Adrenal gland (tissue), 9 donors: ENCODE measurements at regions not wholly inside any gene's neighbourhood (a gene's known extent, or its start where the extent isn't known, plus 50 kb on each side); places are given as distances from the start of the nearest gene placed in this dataset.

Experiments
- DNase-seq, 7 donors: peaks; one replicate each; pipeline ENCODE4 v3.0.0-alpha.2; 2019 to 2020
- H3K27ac ChIP-seq, 5 donors: fragments of 200-600 bp; sonication (generic) in 4 of 5; 1 replicate in 3 of 5; 2 replicates in 2 of 5; pipeline versions ENCODE4 v1.5.1 to v1.8.0; 2016 to 2020; ENCODE audit warnings: mild to moderate bottlenecking in 1 of 5
- H3K27me3 ChIP-seq: fragments of 200-600 bp; 2 replicates; pipeline ENCODE4 v1.8.0; 2021
- H3K36me3 ChIP-seq, 2 donors: fragments of 200-600 bp; replicated peaks in 1 of 2; 1 replicate in 1 of 2; 2 replicates in 1 of 2; pipeline versions ENCODE4 v1.5.1 to v1.8.0; 2018 to 2022
- H3K4me1 ChIP-seq, 2 donors: fragments of 200-600 bp; replicated peaks in 1 of 2; 1 replicate in 1 of 2; 2 replicates in 1 of 2; pipeline versions ENCODE4 v1.5.1 to v1.8.0; 2018 to 2021
- H3K4me3 ChIP-seq, 4 donors: fragments of 200-600 bp; sonication (generic) in 3 of 4; one replicate each; pipeline ENCODE4 v1.5.1; 2016 to 2018
- H3K9me3 ChIP-seq, 3 donors: fragments of 200-600 bp; sonication (generic) in 1 of 3; replicated peaks in 1 of 3; 1 replicate in 2 of 3; 2 replicates in 1 of 3; pipeline versions ENCODE4 v1.5.1 to v1.8.0; 2016 to 2021
- POLR2A ChIP-seq, 2 donors: fragments of 450-650 bp; IDR thresholded peaks; one replicate each; pipeline ENCODE4 v1.6.1; 2017; ENCODE audit warnings: antibody characterized with exemption in 2 of 2, mild to moderate bottlenecking in 2 of 2, moderate library complexity in 1 of 2
- WGBS, 4 donors: extraction: QIAGEN DNeasy Blood & Tissue Kit in 2 of 4; methylation state at CpG; one replicate each; pipeline versions ENCODE4 v1.1.5 to v1.1.7; 2013 to 2017; 5-methylcytosine and 5-hydroxymethylcytosine counted together
- intact Hi-C, 2 donors: fragments of 100-400 bp; cut with DNase I; formaldehyde crosslinking; loops; one replicate each; pipeline versions ENCODE4 v1.14.1 to v1.15.0; 2022 to 2023
- TF ChIP-seq, protein P1 (sequence below), 6 experiments: fragments of 450-650 bp in 4 of 6; fragments of 200-600 bp in 2 of 6; sonication (generic) in 1 of 6; IDR thresholded peaks; 1 replicate in 5 of 6; 2 replicates in 1 of 6; pipeline versions ENCODE4 v1.5.1 to v1.8.0; 2016 to 2021; ENCODE audit warnings: antibody characterized with exemption in 6 of 6, mild to moderate bottlenecking in 2 of 6, moderate library complexity in 1 of 6
- donor health status: healthy with polysubstance abuse.
- donor health status: Bipolar disorder and iron deficiency.
- donor health status: DM: yes; HTN: yes; CAD: no.
- donor health status: DM: no; HTN: no; CAD: no.
- donor health status: DM: no; HTN: no; CAD: no.

DNA sequence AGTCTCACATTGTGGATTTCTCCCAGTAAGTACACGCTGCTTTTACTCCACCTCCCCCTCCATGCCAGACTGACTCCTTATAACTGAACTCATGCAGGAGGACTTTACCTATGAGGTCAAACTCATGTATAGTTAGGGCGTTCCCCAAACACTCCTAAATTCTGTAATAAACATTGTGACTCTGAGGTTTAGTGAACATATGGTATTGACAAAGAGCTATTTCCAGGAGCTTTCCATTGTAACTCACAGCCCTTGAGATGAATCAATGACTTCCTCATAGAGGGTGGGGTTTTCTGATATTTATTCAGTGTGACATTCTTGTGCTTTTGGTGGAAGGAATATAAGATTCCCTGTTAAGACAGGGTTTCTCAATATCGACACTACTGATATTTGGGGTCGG lies 337.4 kb upstream of the SLC14A2 start:
- intact Hi-C loops = no loop called here
- Histone ChIP-seq H3K9me3 (no peaks in the 10 kb centered on the region), H3K4me3 (no peak overlapping the region), H3K36me3 (no peaks in the 10 kb centered on the region), H3K27me3 (no peaks in the 10 kb centered on the region), H3K27ac (no peak overlapping the region), H3K4me1 (no peaks in the 10 kb centered on the region)
- 90 to 96% (median 92%) methylated on average over 4 of the region's 4 CpGs for WGBS, 4 donors
- DNase-seq = no peak
- no peak for TF ChIP-seq POLR2A (IDR thresholded peaks at IDR 0.05)
- TF ChIP-seq, protein P1, sequence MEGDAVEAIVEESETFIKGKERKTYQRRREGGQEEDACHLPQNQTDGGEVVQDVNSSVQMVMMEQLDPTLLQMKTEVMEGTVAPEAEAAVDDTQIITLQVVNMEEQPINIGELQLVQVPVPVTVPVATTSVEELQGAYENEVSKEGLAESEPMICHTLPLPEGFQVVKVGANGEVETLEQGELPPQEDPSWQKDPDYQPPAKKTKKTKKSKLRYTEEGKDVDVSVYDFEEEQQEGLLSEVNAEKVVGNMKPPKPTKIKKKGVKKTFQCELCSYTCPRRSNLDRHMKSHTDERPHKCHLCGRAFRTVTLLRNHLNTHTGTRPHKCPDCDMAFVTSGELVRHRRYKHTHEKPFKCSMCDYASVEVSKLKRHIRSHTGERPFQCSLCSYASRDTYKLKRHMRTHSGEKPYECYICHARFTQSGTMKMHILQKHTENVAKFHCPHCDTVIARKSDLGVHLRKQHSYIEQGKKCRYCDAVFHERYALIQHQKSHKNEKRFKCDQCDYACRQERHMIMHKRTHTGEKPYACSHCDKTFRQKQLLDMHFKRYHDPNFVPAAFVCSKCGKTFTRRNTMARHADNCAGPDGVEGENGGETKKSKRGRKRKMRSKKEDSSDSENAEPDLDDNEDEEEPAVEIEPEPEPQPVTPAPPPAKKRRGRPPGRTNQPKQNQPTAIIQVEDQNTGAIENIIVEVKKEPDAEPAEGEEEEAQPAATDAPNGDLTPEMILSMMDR (IDR thresholded peaks at IDR 0.05) = no peak

GRCh38 chr18:45280481-45281276 lies 334.6 kb upstream of the SLC14A2 start:
- TF ChIP-seq POLR2A (IDR thresholded peaks at IDR 0.05) = no peak
- TF ChIP-seq, protein P1 (IDR thresholded peaks at IDR 0.05) = no peak
- intact Hi-C loops = no loop called here
- no peaks in the 10 kb centered on the region for H3K27me3 ChIP-seq
- no peaks in the 10 kb centered on the region for H3K9me3 ChIP-seq
- DNase-seq = no peak
- 65 to 74% (median 68%) methylated on average over 10 of the region's 10 CpGs for WGBS, 4 donors
- H3K4me1 ChIP-seq = no peaks in the 10 kb centered on the region
- H3K4me3 ChIP-seq = no peak overlapping the region
- no peak overlapping the region for H3K27ac ChIP-seq
- no peaks in the 10 kb centered on the region for H3K36me3 ChIP-seq

GRCh38 chr18:45282101-45282812 lies 333.0 kb upstream of the SLC14A2 start:
- 68 to 77% (median 73%) methylated on average over 5 of the region's 5 CpGs for WGBS, 4 donors
- Histone ChIP-seq H3K9me3 (no peaks in the 10 kb centered on the region), H3K27ac (no peak overlapping the region), H3K36me3 (no peaks in the 10 kb centered on the region), H3K4me1 (no peaks in the 10 kb centered on the region), H3K27me3 (no peaks in the 10 kb centered on the region), H3K4me3 (no peak overlapping the region)
- no peak for DNase-seq
- no peak for TF ChIP-seq POLR2A (IDR thresholded peaks at IDR 0.05)
- TF ChIP-seq, protein P1 (IDR thresholded peaks at IDR 0.05) = no peak
- intact Hi-C loops = no loop called here

- intact Hi-C loops = no loop called here
- H3K27ac ChIP-seq = no peak overlapping the region
- no peaks in the 10 kb centered on the region for H3K36me3 ChIP-seq
- TF ChIP-seq, protein P1 (IDR thresholded peaks at IDR 0.05) = no peak
- TF ChIP-seq POLR2A (IDR thresholded peaks at IDR 0.05) = no peak
- DNase-seq = no peak
- no peak overlapping the region for H3K4me3 ChIP-seq
- no peaks in the 10 kb centered on the region for H3K27me3 ChIP-seq
- no peaks in the 10 kb centered on the region for H3K9me3 ChIP-seq
- no peaks in the 10 kb centered on the region for H3K4me1 ChIP-seq
- WGBS, 4 donors = 74 to 85% (median 80%) methylated on average over 2 of the region's 2 CpGs
Observed at GRCh38 chr18:45284174-45284573, 331.1 kb upstream of the SLC14A2 start.
